ACHN (cell line): ENCODE measurements at regions not wholly inside any gene's neighbourhood (a gene's known extent, or its start where the extent isn't known, plus 50 kb on each side); places are given as distances from the start of the nearest gene placed in this dataset.
"Not testable (repeated sequence)": the region's sequence is repeated elsewhere in the genome, so short reads cannot be mapped to it uniquely, and the experiment has no call there.

Experiments
- DNase-seq: peaks from one replicate; pipeline ENCODE4 v3.0.0-alpha.2; 2015
- in situ Hi-C: cut with HindIII; loops from 2 replicates; pipeline ENCODE4 v1.10.0; 2017; ENCODE audit warnings: low sequenced_read_pairs, low pct_ligation_motif_present, low pct_unique_long_range_greater_than_20kb

- in situ Hi-C loops, result no loop called here
- DNase-seq, result no peak
Observed at GRCh38 chr4:19205853-19206252, 1045.9 kb upstream of the SLIT2 start.

- DNase-seq, in situ Hi-C loops: not testable (repeated sequence)
Observed at GRCh38 chr4:19197838-19198237, 1053.9 kb upstream of the SLIT2 start.

- in situ Hi-C loops, result no loop called here
- no peak for DNase-seq
Observed at GRCh38 chr4:19195696-19196095, 1056.0 kb upstream of the SLIT2 start.

GRCh38 chr4:19194672-19195071 lies 1057.0 kb upstream of the SLIT2 start:
- no peak for DNase-seq
- in situ Hi-C loops, result no loop called here

GRCh38 chr4:19193274-19193981 lies 1058.3 kb upstream of the SLIT2 start:
- in situ Hi-C loops, result no loop called here
- DNase-seq, result no peak

- DNase-seq, result no peak
- in situ Hi-C loops, result no loop called here
Observed at GRCh38 chr4:19191979-19192650, 1059.6 kb upstream of the SLIT2 start.

GRCh38 chr4:19187691-19188090 lies 1064.0 kb upstream of the SLIT2 start:
- in situ Hi-C loops, result no loop called here

GRCh38 chr4:19187096-19187495 lies 1064.6 kb upstream of the SLIT2 start:
- in situ Hi-C loops, result no loop called here
- no peak for DNase-seq

More at GRCh38 chr4:19187691-19188090, 1064.0 kb upstream of the SLIT2 start:
- DNase-seq, result no peak

- in situ Hi-C loops, DNase-seq: not testable (repeated sequence)
Observed at GRCh38 chr4:19181631-19182030, 1070.1 kb upstream of the SLIT2 start.

- DNase-seq, result no peak
- in situ Hi-C loops, result no loop called here
Observed at GRCh38 chr4:19178835-19179234, 1072.9 kb upstream of the SLIT2 start.

- DNase-seq, result no peak
- in situ Hi-C loops, result no loop called here
Observed at GRCh38 chr4:19177616-19178015, 1074.1 kb upstream of the SLIT2 start.

- in situ Hi-C loops, result no loop called here
- DNase-seq, result no peak
Observed at GRCh38 chr4:19171832-19172231, 1079.9 kb upstream of the SLIT2 start.

- no peak for DNase-seq
- in situ Hi-C loops, result no loop called here
Observed at GRCh38 chr4:19167311-19167710, 1084.4 kb upstream of the SLIT2 start.

GRCh38 chr4:19164334-19164733 lies 1087.4 kb upstream of the SLIT2 start:
- in situ Hi-C loops, result no loop called here
- no peak for DNase-seq

GRCh38 chr4:19159874-19160273 lies 1091.8 kb upstream of the SLIT2 start:
- in situ Hi-C loops, result no loop called here
- no peak for DNase-seq

- in situ Hi-C loops, result no loop called here
- DNase-seq, result no peak
Observed at GRCh38 chr4:19158107-19158809, 1093.4 kb upstream of the SLIT2 start.

GRCh38 chr4:19156786-19157185 lies 1094.9 kb upstream of the SLIT2 start:
- no peak for DNase-seq
- in situ Hi-C loops, result no loop called here

GRCh38 chr4:19155568-19155967 lies 1096.1 kb upstream of the SLIT2 start:
- in situ Hi-C loops, result no loop called here
- DNase-seq, result no peak

GRCh38 chr4:19154267-19154666 lies 1097.4 kb upstream of the SLIT2 start:
- DNase-seq, in situ Hi-C loops: not testable (repeated sequence)

GRCh38 chr4:19152264-19152663 lies 1099.4 kb upstream of the SLIT2 start:
- no peak for DNase-seq
- in situ Hi-C loops, result no loop called here
